Epithelial cell of esophagus (primary cell): ENCODE measurements at regions not wholly inside any gene's neighbourhood (a gene's known extent, or its start where the extent isn't known, plus 50 kb on each side); places are given as distances from the start of the nearest gene placed in this dataset.

Experiments used
- DNase-seq: peaks from one replicate; pipeline ENCODE4 v3.0.0; 2010; ENCODE audit warnings: low read depth
- H3K4me3 ChIP-seq: 2 replicates; pipeline ENCODE4 v1.5.1; 2011; ENCODE audit warnings: mild to moderate bottlenecking, low read length, control low read depth
- CTCF ChIP-seq: IDR thresholded peaks from 2 replicates; pipeline ENCODE4 v1.5.1; 2011; ENCODE audit warnings: low read depth, mild to moderate bottlenecking, low read length, control low read depth, inconsistent platforms; ENCODE audit not compliant: insufficient read depth; ENCODE audit errors: missing control alignments

- TF ChIP-seq CTCF = no peak
Measured at GRCh38 chr14:53696217-53696965, 260.2 kb downstream of the BMP4 start.

GRCh38 chr14:53695692-53696214, 260.9 kb downstream of the BMP4 start:
- no peak for TF ChIP-seq CTCF
- DNase-seq = no peak
- H3K4me3 ChIP-seq = no peak overlapping the region

More at GRCh38 chr14:53696217-53696965, 260.2 kb downstream of the BMP4 start:
- H3K4me3 ChIP-seq = no peak overlapping the region
- peak; percentile 78 for DNase-seq

DNA sequence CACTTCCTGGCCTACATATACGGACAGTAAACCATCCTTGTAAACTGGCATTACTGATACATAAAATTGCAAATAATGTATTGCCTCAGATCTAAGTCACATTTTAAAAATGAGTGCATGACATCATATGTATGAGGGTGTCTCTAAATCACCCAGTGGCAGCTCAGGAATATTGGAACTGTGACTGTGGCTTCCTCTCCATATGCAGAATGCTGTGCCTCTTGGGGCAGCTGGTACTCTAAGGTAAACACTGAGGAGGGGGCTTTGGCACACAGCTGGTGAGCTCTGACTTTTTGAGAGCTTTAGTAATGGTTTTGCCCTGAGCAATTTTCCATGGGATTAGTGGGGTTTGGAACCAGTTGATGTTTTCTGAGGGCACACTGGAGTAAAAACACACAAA, 263.7 kb downstream of the BMP4 start:
- TF ChIP-seq CTCF = no peak
- no peak overlapping the region for H3K4me3 ChIP-seq
- no peak for DNase-seq

DNA sequence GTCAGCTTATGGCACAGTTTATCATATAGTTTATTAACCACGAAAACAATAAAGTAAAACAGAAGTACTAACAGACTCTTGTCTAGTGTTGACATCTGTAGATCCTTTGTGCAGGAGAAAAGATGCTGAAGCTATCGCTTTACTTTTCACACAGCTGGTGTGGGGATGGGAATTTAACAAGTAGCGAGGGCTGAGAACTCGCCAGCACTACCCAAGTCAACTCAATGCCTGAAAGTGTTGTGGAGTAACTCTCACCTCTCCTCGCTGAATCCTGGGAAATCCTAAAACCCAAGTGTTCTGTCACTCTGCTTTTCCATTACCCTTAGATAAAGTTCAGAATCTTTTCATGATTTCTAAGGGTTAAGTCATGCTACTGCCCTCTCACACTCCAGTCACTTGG, 264.2 kb downstream of the BMP4 start:
- TF ChIP-seq CTCF = no peak
- no peak for DNase-seq
- H3K4me3 ChIP-seq = no peak overlapping the region

DNA sequence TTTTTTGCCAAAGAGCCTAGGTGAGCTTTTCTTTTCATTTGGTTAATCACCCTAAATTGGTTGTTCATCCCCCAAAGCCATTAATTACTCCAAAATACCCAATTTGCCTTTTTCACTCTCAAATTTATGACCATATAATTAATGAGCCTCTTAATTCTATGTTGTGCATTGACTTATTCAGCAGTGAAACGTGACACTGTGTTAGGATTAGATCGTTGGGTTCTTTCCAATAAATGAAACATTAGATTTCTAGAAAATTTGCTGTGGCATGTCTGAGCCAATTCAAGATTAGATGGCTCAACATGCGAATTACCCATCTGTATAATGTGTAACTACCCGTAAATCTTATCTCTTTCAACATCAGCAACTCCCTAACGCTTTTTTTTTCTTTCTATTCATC, 273.4 kb downstream of the BMP4 start:
- no peak overlapping the region for H3K4me3 ChIP-seq
- DNase-seq = peak; percentile 10

GRCh38 chr14:53672526-53672925, 284.1 kb downstream of the BMP4 start:
- H3K4me3 ChIP-seq = no peak overlapping the region
- DNase-seq = no peak
- TF ChIP-seq CTCF = no peak

More for the DNA sequence above, 273.4 kb downstream of the BMP4 start:
- TF ChIP-seq CTCF = no peak

DNA sequence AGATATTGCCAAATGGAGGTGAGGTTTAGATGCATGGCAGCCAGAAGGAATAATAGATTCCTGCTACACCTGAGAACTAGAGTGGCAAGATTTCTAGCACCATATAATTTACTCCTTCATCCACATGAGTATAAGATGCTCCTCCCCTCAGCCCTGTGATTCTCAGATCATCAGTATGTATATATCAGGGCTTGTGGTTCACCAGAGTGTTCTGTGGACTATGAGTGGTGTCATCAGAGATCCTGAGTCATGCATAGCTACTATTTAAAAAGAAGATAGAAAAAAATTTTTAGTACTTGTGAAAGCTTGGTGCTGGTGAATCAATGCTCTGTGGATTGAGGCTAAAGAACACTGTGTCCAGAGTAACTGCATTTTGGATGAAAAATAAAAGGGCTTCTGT, 285.9 kb downstream of the BMP4 start:
- no peak overlapping the region for H3K4me3 ChIP-seq
- TF ChIP-seq CTCF = no peak
- peak; percentile 82 for DNase-seq
